Right lobe of liver (tissue), 4 donors: ENCODE measurements at regions not wholly inside any gene's neighbourhood (a gene's known extent, or its start where the extent isn't known, plus 50 kb on each side); places are given as distances from the start of the nearest gene placed in this dataset.

Experiments
- POLR2A ChIP-seq: fragments of 450-650 bp; IDR thresholded peaks from one replicate; pipeline ENCODE4 v1.6.1; 2017; ENCODE audit warnings: antibody characterized with exemption, mild to moderate bottlenecking
- TF ChIP-seq, protein P1 (sequence below), 4 donors: fragments of 200-600 bp in 3 of 4; fragments of 450-650 bp in 1 of 4; IDR thresholded peaks; one replicate each; pipeline versions ENCODE4 v1.5.1 to v1.8.0; 2016 to 2022; ENCODE audit warnings: antibody characterized with exemption in 4 of 4, mild to moderate bottlenecking in 2 of 4
- donor health status: DM: no; HTN: no; CAD: no.
- donor health status: DM: no; HTN: no; CAD: no.
- donor health status: DM: no; HTN: yes; CAD: no.

GRCh38 chr17:55889271-55889670, 138.4 kb downstream of the PCTP start:
- TF ChIP-seq, protein P1, sequence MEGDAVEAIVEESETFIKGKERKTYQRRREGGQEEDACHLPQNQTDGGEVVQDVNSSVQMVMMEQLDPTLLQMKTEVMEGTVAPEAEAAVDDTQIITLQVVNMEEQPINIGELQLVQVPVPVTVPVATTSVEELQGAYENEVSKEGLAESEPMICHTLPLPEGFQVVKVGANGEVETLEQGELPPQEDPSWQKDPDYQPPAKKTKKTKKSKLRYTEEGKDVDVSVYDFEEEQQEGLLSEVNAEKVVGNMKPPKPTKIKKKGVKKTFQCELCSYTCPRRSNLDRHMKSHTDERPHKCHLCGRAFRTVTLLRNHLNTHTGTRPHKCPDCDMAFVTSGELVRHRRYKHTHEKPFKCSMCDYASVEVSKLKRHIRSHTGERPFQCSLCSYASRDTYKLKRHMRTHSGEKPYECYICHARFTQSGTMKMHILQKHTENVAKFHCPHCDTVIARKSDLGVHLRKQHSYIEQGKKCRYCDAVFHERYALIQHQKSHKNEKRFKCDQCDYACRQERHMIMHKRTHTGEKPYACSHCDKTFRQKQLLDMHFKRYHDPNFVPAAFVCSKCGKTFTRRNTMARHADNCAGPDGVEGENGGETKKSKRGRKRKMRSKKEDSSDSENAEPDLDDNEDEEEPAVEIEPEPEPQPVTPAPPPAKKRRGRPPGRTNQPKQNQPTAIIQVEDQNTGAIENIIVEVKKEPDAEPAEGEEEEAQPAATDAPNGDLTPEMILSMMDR (IDR thresholded peaks at IDR 0.05) = no peak
- no peak for TF ChIP-seq POLR2A
